ENCODE measurements at regions not wholly inside any gene's neighbourhood (a gene's known extent, or its start where the extent isn't known, plus 50 kb on each side); places are given as distances from the start of the nearest gene placed in this dataset.

DNA sequence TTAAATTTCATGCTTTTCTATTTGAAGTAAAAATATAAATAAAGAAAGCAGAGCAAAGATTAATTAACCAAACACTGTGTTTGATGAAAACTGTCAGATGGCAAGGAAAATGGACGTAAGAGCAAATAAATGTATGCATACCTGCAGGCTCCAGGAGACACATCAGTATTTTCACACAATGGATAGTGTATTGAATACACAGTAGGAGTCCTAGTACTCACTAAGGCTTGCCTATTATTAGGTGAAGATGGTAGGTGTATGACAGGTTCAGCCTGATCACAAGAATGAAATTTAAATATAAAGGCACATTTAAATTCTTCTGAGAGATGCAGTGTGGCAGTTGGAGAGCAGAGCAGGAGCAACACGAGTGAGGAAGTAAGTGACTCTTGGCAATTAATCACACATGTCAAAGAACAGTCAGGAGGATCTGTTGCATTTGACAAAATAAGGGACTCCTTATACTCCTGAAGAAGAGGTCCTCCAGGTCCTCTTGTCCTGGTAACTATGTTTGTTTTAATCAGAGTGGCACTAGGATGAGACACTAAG lies 106.0 kb upstream of the NDST4 start:
- Histone ChIP-seq H4K91ac (ENCODE audit: insufficient read length, low read depth, low read length) (no peak overlapping the region), H3K4me2 (ENCODE audit: insufficient read depth, insufficient read length, low read length) (peak overlapping the region; percentile 47), H3K79me2 (ENCODE audit: insufficient read depth, low read length) (no peaks in the 10 kb centered on the region), H3T11ph (ENCODE audit: low read length) (no peak overlapping the region), H3K4me1 (ENCODE audit: insufficient read depth, low read length) (peaks cover 5% of the 10 kb centered on the region), H3K27me3 (ENCODE audit: insufficient read depth, low read length) (no peaks in the 10 kb centered on the region), H3K23me2 (ENCODE audit: insufficient read length, low read depth, low read length, poor library complexity, severe bottlenecking) (no peaks in the 10 kb centered on the region), H3K27ac (ENCODE audit: insufficient read length, low read depth, low read length) (peak overlapping the region; percentile 41), H3K9me3 (ENCODE audit: control insufficient read depth, low read depth, low read length) (no peaks in the 10 kb centered on the region), H4K5ac (ENCODE audit: insufficient read length, low read depth, low read length) (no peak overlapping the region), H3K56ac (ENCODE audit: insufficient read length, low read depth, low read length) (no peak overlapping the region), H3K79me1 (ENCODE audit: insufficient read depth, low read depth, low read length, poor library complexity, severe bottlenecking) (no peaks in the 10 kb centered on the region), H4K8ac (replicated peaks; ENCODE audit: insufficient read length, low read depth, low read length) (no peak overlapping the region), H2BK120ac (ENCODE audit: low read depth, low read length, poor library complexity, severe bottlenecking) (no peak overlapping the region), H3K4ac (ENCODE audit: low read depth, low read length) (no peak overlapping the region), H2AFZ (ENCODE audit: low read length) (no peak overlapping the region), H3K23ac (ENCODE audit: insufficient read length, low read depth, low read length) (no peak overlapping the region), H3K9ac (ENCODE audit: extremely low read depth, insufficient read length, low read length) (no peak overlapping the region), H2BK12ac (ENCODE audit: insufficient read length, low read depth, low read length) (no peak overlapping the region), H3K18ac (ENCODE audit: insufficient read length, low read depth, low read length) (no peak overlapping the region), H2BK15ac (ENCODE audit: low read depth, low read length) (no peak overlapping the region), H4K20me1 (ENCODE audit: control insufficient read depth, insufficient read depth, insufficient read length) (no peaks in the 10 kb centered on the region), H2BK5ac (ENCODE audit: insufficient read length, low read length) (no peak overlapping the region), H2AK5ac (ENCODE audit: insufficient read length, low read length) (no peak overlapping the region), H2BK20ac (ENCODE audit: low read depth, low read length, poor library complexity, severe bottlenecking) (no peak overlapping the region), H3K14ac (ENCODE audit: insufficient read depth, low read length) (no peak overlapping the region)
- Mint-ChIP-seq H3K36me3 (ENCODE audit: insufficient read depth in 1 of 3, low read depth in 3 of 3) (0 out of 7 replicates have a peak, but pooled peaks cover 0 to 4% (median 0%) of the 10 kb centered on the region in 3 experiments), H3K9me3 (no peaks in the 10 kb centered on the region), H3K27ac (peak overlapping the region in 2 of 3 experiments; percentile 63 to 90; a peak in 3 of 7 replicates), H3K27me3 (ENCODE audit: low read depth) (no peaks in the 10 kb centered on the region), H3K4me3 (no peak overlapping the region; a peak in 1 of 5 replicates), H3K4me1 (peaks cover 44 to 54% of the 10 kb centered on the region in 2 experiments)
- WGBS (ENCODE audit: extremely low coverage, insufficient read length, low lambda C conversion rate), result no CpG with 5 or more reads among the region's 2 CpGs
- no peak for DNase-seq
- TF ChIP-seq, protein P1, sequence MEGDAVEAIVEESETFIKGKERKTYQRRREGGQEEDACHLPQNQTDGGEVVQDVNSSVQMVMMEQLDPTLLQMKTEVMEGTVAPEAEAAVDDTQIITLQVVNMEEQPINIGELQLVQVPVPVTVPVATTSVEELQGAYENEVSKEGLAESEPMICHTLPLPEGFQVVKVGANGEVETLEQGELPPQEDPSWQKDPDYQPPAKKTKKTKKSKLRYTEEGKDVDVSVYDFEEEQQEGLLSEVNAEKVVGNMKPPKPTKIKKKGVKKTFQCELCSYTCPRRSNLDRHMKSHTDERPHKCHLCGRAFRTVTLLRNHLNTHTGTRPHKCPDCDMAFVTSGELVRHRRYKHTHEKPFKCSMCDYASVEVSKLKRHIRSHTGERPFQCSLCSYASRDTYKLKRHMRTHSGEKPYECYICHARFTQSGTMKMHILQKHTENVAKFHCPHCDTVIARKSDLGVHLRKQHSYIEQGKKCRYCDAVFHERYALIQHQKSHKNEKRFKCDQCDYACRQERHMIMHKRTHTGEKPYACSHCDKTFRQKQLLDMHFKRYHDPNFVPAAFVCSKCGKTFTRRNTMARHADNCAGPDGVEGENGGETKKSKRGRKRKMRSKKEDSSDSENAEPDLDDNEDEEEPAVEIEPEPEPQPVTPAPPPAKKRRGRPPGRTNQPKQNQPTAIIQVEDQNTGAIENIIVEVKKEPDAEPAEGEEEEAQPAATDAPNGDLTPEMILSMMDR (conservative IDR thresholded peaks at IDR 0.05), result no peak
